A549 (cell line): ENCODE measurements at regions not wholly inside any gene's neighbourhood (a gene's known extent, or its start where the extent isn't known, plus 50 kb on each side); places are given as distances from the start of the nearest gene placed in this dataset.

Experiments used
- CHD2 ChIP-seq: fragments of 150-350 bp; IDR thresholded peaks from 2 replicates; pipeline ENCODE4 v1.6.1; 2014; ENCODE audit warnings: low read length; ENCODE audit not compliant: partially characterized antibody
- CHD4 ChIP-seq: fragments of 200-600 bp; sonication (generic); IDR thresholded peaks from 2 replicates; pipeline ENCODE4 v1.6.1; 2016; ENCODE audit warnings: antibody characterized with exemption, mild to moderate bottlenecking, borderline replicate concordance
- CTCF ChIP-seq: fragments of >200 bp; sonication (Bioruptor Twin); formaldehyde crosslinking; IDR thresholded peaks from 3 replicates; pipeline ENCODE4 v1.5.1; 2016
- EP300 ChIP-seq, 2 experiments: fragments of >200 bp; sonication (Bioruptor Twin); formaldehyde crosslinking; IDR thresholded peaks; 2 replicates in 1 of 2; 3 replicates in 1 of 2; pipeline ENCODE4 v1.6.1; 2016 to 2017
- MAFK ChIP-seq: fragments of 450-650 bp; IDR thresholded peaks from 2 replicates; pipeline ENCODE4 v1.6.1; 2014; ENCODE audit not compliant: partially characterized antibody
- POLR2A ChIP-seq: IDR thresholded peaks from 2 replicates; pipeline ENCODE4 v1.6.1; 2012; ENCODE audit warnings: mild to moderate bottlenecking, low read length
- REST ChIP-seq: fragments of 200-600 bp; sonication (generic); IDR thresholded peaks from 2 replicates; pipeline ENCODE4 v1.6.1; 2016; ENCODE audit warnings: antibody characterized with exemption, mild to moderate bottlenecking, moderate library complexity
- TP53 ChIP-seq: fragments of 250-450 bp; sonication (Bioruptor Pico); IDR thresholded peaks from 2 replicates; pipeline ENCODE4 v1.5.0; 2021; ENCODE audit warnings: mild to moderate bottlenecking, moderate library complexity
- USF2 ChIP-seq: fragments of 450-650 bp; IDR thresholded peaks from 2 replicates; pipeline ENCODE4 v1.6.1; 2014; ENCODE audit warnings: antibody characterized with exemption

GRCh38 chr10:36349445-36350078 lies 707.5 kb upstream of the FZD8 start:
- TF ChIP-seq MAFK: no peak
- no peak for TF ChIP-seq POLR2A
- TF ChIP-seq CTCF: no peak
- TF ChIP-seq REST: no peak
- no peak for TF ChIP-seq USF2
- TF ChIP-seq EP300 (IDR thresholded peaks at IDR 0.05): no peak
- TF ChIP-seq CHD2: no peak
- TF ChIP-seq CHD4: no peak
- no peak for TF ChIP-seq TP53
